Kasumi-1 (cell line): ENCODE measurements at regions not wholly inside any gene's neighbourhood (a gene's known extent, or its start where the extent isn't known, plus 50 kb on each side); places are given as distances from the start of the nearest gene placed in this dataset.

Experiments
- DNase-seq, 2 experiments: peaks; one replicate each; lab custom pipeline; 2025; lab: John Stamatoyannopoulos, UW

DNA sequence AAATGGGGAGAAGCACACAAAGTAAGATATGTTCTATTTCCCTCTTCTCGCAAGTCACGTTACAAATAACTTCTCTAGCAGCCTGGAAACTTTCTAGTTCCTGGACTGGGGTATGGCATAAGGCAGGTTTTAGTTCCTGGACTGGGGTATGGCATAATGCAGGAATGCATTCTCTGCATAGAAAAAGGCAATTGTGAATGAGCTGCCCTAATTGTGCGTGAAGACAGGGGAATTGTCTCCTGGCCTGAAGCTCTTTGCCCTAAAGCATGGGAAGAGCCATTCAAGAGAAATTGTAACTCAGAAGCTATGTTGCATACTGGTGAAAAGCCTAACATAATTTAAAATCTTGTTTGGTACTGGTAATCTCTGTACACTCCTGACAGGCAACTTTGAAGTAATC, 54.3 kb upstream of the CBLB start:
- no peak for DNase-seq

DNA sequence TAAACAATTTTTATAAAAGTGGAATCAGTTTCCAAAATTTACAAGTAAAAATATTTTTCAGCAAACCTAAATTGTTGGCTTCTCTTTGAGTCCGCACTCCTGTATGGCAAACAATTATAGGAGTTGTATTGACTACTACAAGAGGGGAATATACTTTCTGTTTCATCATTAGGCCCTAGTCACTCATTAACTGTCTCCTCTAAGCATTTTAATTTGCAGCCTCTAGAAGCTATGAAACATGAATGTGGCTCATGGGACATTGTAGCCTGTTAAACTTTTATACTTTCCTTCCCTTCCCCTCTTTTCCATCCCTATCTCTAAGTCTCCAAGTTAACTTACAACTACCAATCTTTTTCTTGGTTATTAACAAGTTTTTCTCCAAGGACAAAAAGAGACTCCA, 58.9 kb upstream of the CBLB start:
- DNase-seq = no peak

DNA sequence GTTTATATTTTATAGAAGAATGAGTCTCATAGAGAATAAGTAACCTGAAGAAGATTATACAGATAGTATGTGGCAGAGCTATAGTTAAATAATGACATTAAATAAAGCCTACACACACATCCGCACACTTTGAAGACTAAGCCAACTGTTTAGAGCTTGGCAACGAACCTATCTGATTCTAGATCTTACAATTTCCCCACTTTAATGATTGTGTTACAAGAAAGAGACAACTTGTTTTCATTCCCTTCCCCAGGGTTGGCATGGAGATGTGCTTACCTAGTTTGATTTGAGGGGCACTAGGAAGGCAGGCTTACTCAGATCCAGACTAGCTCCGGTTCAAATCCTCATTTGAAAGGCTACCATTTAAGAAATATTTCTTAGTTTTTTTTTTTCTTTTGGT, 61.9 kb upstream of the CBLB start:
- DNase-seq = no peak

DNA sequence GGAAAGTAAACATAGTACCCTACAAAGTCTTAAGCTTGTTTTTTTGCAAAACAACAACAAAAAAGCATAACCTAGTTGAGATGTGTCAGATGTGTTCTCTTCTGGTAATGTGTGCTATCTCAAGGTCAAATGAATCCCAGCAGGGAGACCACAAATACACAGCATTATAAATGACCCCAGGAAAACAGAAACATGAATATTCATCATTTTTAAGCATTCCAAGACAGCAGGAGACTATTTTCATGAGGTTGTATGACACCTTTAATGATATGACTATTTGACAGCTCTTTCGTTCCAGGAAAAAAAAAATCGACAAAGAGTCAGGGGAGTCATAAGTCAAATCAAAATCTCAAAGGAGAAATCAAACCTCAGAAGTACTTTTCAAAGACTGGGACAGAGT, 62.7 kb upstream of the CBLB start:
- DNase-seq = no peak

DNA sequence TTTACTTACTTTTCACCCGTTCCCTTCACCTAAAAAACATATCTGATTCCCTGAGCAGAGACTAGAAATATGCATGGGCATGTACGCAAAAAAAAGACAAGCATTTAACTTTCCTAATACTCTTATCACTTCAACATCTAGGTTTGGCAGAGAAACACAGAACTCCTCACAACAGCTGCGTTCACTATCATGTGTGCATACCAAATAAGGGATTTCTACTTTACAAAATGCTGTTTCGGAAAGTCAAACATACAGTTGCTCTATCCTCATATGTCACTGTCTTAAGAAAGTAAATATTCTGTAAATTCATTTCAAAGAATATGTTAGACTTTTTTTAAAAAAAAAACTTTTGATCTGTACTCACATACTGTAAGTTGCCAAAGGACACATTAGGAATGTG, 65.1 kb upstream of the CBLB start:
- DNase-seq = no peak

DNA sequence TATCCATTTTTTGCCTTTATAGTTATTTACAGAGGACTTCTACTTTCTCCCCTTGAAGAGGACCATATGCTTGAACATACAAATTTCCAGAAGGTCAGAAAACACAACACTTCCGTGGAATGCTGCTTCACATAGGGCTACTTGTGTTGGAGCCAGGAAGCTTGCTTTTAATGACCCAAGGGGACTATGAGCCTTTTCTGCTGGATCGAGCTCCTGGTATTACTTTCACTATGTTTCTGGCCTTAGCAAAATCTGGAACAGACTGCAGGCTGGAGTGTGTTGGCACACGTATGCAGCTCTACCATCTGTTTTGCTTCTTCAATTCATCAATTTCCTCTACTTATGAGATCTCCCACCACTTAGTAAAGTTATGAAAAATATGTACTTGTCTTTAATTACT, 69.3 kb upstream of the CBLB start:
- DNase-seq = no peak

DNA sequence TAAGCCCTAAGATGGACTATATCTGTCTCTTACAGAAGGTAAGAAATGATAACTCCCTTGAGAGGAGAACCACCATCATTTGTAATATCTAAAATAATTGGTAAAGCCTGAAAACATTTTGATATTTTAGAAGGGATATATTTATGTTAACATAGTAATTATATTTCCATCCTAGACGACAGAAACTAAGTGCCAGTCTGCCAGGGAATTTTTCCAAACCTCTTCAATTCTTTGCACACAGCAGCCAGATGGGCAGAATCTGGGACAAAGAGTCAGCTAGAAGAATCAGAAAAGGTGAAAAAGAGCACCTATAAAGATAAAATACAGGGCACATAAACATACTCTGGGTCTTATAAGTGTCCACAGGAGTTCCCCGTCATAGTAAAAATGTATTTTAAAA, 70.0 kb upstream of the CBLB start:
- no peak for DNase-seq

DNA sequence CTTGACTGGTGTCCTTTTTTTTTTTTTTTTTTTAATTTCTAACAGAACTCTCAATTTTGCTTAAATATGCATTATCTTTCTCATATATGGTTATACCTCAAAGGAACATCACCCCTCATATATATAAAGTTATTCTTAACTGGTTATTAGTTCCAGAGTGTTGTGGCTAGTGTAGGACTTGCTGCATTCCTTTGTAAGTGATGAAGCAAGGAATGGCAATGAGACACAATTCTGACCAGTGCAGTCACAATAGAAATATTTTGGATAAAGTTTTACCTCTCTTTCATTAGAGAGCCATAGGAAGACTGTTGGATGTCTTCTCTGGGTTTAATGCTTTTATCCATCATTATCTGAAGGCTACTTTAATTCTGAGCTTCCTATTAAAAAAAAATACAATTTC, 75.5 kb upstream of the CBLB start:
- DNase-seq = no peak

DNA sequence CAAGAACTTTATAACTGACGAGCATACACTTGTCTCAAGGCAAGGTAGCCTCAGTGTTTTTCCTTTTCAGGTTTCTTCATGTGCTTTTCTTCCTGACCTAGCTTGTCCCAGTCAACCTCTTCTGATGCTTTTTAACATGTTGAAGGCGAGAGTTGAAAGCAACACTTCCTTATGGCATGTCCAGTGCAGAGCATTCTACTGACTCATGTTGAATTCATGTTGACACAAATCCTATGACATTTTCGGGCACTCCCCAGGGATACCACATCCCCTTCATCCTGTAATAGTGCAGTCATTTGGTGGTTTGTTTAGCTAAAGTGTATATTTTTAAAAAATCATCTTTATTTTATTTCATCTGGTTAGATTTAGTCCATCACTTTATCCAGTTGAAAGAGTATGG, 75.9 kb upstream of the CBLB start:
- no peak for DNase-seq

DNA sequence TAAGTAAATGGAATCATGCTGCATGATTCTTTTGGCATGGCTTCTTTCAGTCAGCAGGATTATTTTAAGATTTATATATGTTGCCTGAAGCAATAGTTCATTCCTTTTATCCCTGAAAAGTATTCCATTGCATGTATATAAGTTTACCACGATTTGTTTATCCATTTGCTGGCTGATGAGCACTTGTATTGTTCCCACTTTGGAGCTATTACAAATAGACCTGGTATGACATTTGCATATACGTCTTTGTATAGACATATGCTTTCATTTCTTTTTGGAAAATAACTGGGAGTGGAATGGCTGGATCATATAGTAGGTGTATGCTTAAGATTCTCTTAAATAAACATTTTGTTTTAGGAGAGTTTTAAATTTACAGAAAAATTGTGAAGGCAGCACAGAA, 79.3 kb upstream of the CBLB start:
- DNase-seq = no peak

DNA sequence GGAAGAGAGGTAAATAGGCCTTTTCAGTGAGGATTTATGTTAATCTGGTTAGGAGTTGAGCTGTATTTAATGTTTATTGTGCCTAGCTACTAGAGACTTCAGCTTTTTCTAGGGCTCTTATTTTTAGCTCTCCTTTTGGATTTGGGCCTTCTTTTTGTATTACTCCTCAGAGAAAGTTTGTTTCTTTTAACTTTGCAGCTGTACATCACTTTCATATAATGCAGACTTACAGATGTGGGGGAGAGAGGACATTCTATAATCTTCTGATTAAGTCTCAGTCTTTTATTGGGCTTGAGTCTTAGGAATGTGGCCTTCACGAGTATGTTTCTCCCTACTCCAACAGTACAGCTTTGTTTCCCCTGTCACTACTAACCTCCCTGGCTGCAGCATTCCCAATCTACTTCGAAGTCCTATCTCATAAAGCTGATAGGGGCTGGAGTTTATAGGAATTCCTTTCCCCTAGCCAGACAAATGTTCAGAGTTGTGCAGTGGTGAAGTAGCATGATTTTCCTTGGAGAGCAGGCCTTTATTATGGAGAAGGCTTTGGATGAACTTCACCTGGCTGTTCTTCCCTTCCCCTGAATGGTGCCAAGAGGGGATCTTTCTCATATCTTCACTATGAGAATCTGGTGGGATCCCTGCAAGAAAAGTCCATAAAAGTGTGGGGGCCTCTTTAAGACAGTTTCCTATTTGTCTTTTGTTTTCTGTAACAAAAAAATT, 82.2 kb upstream of the CBLB start:
- DNase-seq = no peak

DNA sequence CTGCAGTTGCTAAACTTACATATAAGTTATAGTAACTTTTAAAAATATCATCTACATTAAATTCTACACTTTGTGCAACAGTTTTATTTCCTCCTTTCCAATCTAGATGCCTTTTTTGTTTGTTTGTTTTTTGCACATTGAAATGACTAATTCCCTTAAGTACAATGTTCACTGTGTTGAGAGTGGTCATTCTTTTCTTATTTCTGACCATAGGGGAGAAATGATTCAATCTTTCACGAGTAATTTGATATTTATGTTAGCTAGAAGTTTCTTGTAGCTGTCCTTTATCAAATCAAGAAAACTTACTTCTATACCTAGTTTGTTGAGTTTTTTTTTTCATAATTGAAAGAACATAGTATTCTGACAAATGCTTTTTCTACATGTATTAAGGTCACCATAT, 85.0 kb upstream of the CBLB start:
- no peak for DNase-seq

DNA sequence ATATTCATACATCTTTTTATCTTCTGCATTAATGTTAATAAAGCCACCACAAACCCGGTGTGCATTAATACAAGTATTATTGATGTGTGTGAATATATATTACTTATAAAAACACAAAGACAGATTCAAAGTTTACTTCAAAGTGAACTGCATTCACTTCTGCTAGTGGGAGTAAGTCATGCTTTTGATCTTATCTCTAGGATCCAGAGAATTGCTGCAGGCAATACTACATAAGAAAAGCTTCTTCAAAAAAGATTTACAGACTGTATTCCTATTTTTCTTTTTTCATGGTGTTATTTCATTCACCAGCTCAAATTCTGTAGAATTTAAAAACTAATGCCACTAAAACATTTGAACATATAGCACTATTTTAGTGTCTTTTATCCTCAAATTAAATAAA, 87.5 kb upstream of the CBLB start:
- DNase-seq = no peak

DNA sequence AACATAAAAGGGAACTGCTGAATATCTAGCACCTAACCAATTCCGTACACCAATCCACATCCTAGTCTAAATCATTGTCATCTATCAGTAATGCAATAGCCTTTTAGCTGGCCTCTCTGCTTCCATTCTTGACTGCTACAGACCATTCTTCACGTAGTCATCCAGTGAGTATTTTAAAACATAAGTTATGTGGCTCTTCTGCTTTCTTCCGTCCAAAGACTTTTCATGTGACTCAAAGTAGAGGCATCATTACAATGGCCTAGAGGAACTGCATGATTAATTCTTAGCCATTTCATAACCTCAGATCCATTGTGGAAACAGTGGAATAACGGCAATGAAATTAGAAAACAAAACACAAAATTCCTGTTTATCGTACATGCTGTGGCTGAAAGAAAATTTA, 88.9 kb upstream of the CBLB start:
- no peak for DNase-seq

DNA sequence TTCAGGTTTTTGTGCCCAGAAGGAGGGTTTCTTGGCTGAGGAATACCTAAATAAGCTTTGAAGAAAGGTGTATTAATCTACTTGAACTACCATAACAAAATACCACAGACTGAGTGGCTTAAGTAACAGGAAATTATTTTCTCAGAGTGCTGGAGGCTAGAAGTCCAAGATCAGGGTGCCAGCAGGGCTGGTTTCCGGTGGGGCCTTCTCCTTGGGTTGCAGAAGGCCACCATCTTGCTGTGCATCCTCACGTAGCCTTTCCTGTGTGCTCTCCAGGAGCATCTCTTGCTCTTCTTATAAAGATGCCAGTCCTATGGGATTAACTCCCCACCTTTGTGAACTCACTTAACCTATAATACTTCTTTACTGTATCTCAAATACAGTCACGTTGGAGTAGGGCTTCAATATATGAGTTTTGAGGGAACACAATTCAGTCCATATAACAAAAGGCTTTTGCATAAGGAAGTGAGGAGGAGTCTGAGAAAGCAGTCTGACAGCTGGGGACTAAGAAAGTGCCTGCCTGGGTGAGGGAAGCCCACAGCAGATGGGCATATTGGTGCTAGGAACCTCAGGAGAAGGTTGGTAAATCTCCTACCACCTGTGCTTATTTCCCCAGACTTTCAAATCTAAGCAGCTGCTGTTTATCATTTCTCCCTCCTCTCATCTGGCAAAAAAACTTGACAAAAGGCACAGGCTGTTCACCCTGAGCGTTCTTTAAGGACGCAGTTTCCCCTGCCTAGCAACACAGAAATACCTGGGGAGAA, 89.6 kb upstream of the CBLB start:
- no peak for DNase-seq

DNA sequence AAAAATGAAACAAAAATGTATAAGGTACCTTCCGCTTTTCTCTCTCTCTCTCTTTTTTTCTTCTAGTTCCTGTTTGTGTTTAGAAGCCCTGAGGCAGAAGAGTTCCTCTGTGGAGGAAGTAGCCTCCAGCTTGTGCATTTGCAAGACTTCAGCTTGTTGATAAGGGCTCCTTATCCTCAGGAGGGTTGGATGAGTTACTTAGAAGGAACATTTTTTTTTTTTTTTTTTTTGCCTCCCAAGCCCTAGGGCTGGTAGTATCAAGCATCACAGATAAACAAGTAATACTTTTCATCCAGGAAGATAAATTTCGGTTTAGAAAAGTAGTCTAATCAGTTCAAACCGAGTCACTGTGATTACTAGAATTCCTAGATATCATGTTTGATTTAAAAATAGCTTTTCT, 91.0 kb upstream of the CBLB start:
- DNase-seq = no peak

DNA sequence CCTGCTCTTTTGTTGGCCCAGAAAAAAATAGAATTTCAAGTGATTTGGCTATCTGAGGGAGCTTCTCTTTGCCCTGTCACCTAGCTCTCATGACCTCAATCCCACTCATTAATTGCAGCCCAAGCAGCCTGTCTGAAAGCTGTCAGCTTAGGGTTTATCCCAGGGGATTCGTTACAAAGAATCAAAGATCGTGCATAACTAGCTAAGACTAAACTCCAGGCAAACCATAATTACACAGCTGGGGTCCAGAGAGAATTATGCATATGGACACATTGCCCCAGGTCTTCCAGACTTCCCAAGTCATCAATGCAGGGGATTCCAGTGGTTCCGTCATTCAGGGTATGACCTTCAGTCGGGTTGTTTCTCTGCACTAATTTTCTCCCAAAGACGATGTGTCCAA, 91.6 kb upstream of the CBLB start:
- no peak for DNase-seq

DNA sequence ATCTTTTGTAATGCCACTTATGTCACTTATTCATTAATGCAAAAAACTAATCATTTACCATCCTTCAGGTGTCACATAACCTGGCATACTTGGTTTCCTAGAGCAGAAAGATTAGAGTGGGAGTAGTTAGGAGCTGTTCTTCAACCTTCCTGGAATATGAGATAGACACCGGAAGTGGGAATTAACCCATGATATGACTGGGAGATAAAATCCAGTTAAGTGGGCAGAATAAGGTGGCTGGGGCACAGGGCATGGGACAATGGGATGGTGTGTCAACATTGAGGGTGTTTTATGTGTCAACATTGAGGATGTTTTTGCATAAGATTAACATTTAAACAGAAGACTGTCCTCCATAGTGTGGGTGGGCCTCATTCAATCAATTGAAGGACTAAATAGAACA, 94.3 kb upstream of the CBLB start:
- no peak for DNase-seq

DNA sequence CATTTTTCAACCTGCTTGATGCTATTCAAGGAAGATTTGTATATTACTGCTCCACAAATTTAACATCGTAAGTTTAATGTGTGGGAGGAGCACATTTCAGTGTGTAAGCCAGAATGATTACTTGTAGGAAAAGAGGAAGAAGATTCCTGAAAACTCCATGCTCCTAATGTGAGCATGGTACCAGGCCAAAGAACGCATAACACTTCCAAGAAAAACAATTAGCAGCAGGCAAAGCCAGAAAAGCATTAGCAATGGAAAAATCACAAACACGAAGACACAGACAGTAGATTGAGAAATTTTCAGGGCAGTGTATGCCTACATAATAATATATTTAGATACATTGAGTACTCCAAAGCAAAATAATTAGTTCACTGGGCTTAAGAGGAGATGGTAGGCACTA, 96.6 kb upstream of the CBLB start:
- no peak for DNase-seq

DNA sequence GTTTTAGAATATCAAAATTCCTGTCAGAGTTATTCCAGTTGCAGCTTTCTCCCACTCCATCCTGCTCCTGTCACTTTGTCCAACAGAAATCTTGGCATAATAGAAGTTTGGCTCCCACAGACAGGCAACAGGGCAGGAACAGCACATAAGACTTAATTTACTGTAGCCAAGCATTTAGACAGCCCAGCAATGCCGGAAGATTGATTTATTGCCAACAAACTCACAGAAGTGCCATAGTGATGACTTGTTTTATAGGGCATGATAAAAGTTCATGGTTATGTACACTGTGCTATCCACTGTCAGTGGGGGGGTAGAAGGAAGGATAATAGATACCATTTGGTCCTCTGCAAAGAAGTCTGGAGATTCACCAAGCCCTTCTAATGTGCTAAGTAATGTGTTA, 98.3 kb upstream of the CBLB start:
- DNase-seq = no peak

DNA sequence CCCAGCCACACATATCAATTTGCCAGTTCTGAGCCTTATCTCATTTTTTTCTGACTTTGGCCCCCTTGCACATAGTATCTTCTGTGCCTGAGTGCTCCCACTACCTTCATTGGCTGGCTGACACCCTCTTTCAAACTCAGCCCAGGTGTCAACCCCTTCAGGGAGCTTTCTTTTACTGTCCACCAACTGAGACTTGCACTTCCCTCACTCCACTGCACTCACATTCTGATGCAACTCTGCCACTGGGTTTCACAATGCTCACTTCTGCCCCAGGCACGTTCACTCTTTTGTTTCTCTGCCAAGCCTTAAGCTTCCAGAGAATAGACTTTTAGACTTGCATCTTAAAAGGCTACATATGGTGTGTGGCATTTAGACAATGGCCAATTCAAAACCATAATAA, 101.5 kb upstream of the CBLB start:
- no peak for DNase-seq

DNA sequence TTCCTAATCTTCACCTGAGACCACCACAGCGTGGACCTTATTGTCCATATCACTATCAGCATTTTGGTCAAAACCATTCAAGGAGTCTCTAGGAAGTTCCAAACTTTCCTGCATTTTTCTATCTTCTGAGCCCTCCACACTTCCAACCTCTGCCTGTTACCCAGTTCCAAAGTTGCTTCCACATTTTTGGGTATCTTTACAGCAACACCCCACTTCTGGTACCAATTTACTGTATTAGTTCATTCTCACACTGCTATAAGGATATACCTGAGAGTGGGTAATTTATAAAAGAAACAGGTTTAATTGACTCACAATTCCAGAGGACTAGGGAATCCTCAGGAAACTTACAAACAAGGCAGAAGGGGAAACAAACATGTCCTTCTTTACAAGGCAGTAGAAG, 103.3 kb upstream of the CBLB start:
- DNase-seq = no peak

DNA sequence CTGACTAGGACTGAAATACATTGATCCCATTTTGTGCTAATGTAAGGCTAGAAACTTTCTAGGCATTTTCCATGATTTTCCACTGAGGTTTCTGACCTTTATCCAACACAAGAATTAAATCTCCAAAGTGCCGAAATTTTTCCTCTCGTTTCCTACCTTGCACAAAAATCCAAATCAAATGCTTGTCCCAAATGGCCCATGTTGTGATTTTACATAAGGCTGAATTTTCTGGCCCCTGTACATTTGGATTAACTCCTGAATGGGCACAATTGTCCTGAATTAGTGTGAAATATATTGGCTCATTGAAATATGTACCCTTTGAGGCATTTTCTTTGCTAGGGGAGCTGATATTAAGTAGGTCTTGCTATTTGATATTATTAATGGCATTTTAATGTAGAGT, 105.6 kb upstream of the CBLB start:
- no peak for DNase-seq

DNA sequence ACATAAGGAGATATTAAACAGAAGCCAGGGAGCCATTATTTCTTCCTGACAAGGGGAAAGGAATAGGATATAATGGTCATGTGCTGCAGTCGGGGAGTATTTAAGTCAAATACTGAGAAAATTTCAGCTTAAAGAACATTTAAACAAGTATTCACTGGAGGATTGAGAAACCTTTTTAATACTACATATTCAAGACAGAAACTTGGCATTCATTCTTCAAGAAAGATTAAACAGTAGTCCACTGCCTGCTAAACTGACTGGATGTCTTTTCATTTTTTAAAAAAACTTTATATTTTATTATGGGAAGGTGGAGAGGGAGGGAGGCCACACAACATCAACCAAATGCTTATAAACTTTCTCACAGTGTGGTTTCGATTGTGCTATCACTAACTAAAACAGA, 107.4 kb upstream of the CBLB start:
- no peak for DNase-seq
